DMS53 treated with DMSO at 0.1 percent for 48 hours (cell line): ENCODE measurements at regions not wholly inside any gene's neighbourhood (a gene's known extent, or its start where the extent isn't known, plus 50 kb on each side); places are given as distances from the start of the nearest gene placed in this dataset.

Experiments used
- DNase-seq: peaks from one replicate; lab custom pipeline; 2025; ENCODE audit not compliant: unreplicated experiment; lab: John Stamatoyannopoulos, UW

- DNase-seq = no peak
These were observed 111.1 kb upstream of the RIOK3 start for GRCh38 chr18:23341983-23342382.

- no peak for DNase-seq
These were observed 110.6 kb upstream of the RIOK3 start for GRCh38 chr18:23342506-23342905.

GRCh38 chr18:23350188-23350587 lies 102.9 kb upstream of the RIOK3 start:
- no peak for DNase-seq

GRCh38 chr18:23351521-23351920 lies 101.6 kb upstream of the RIOK3 start:
- no peak for DNase-seq

GRCh38 chr18:23352042-23352441 lies 101.0 kb upstream of the RIOK3 start:
- no peak for DNase-seq

- no peak for DNase-seq
These were observed 99.6 kb upstream of the RIOK3 start for GRCh38 chr18:23353459-23353858.

- DNase-seq = no peak
These were observed 98.5 kb upstream of the RIOK3 start for GRCh38 chr18:23354625-23355024.

- no peak for DNase-seq
These were observed 97.9 kb upstream of the RIOK3 start for GRCh38 chr18:23355206-23355605.

- no peak for DNase-seq
These were observed 96.7 kb upstream of the RIOK3 start for GRCh38 chr18:23356424-23356823.

GRCh38 chr18:23356915-23357601 lies 96.0 kb upstream of the RIOK3 start:
- DNase-seq = no peak

- no peak for DNase-seq
These were observed 95.0 kb upstream of the RIOK3 start for GRCh38 chr18:23357996-23358594.

GRCh38 chr18:23359421-23359820 lies 93.7 kb upstream of the RIOK3 start:
- no peak for DNase-seq

GRCh38 chr18:23363865-23364570 lies 89.1 kb upstream of the RIOK3 start:
- DNase-seq = no peak

GRCh38 chr18:23365602-23366001 lies 87.5 kb upstream of the RIOK3 start:
- no peak for DNase-seq

- no peak for DNase-seq
These were observed 83.8 kb upstream of the RIOK3 start for GRCh38 chr18:23369266-23369665.

GRCh38 chr18:23373570-23373969 lies 79.5 kb upstream of the RIOK3 start:
- DNase-seq = no peak

- DNase-seq = peak; percentile 23
These were observed 75.3 kb upstream of the RIOK3 start for GRCh38 chr18:23377669-23378301.

- DNase-seq = no peak
These were observed 74.8 kb upstream of the RIOK3 start for GRCh38 chr18:23378302-23378686.

- DNase-seq = no peak
These were observed 73.0 kb upstream of the RIOK3 start for GRCh38 chr18:23380001-23380550.

- DNase-seq = no peak
These were observed 72.3 kb upstream of the RIOK3 start for GRCh38 chr18:23380817-23381216.

- DNase-seq = no peak
These were observed 69.6 kb upstream of the RIOK3 start for GRCh38 chr18:23383494-23383893.
